Psoas muscle (tissue), 7 donors: ENCODE measurements at regions not wholly inside any gene's neighbourhood (a gene's known extent, or its start where the extent isn't known, plus 50 kb on each side); places are given as distances from the start of the nearest gene placed in this dataset.

Source experiments
- ATAC-seq, 4 donors: fragments of 200-7000 bp; cut with Tn5 transposase; one replicate each; pipeline ENCODE4 v1.9.1; 2020; ENCODE audit warnings: moderate library complexity in 3 of 4, mild to moderate bottlenecking in 2 of 4
- DNase-seq, 2 donors: peaks; one replicate each; pipeline ENCODE4 v3.0.0-alpha.2; 2020
- H3K27ac ChIP-seq: fragments of 200-600 bp; one replicate; pipeline ENCODE4 v1.8.0; 2022
- H3K27me3 ChIP-seq, 3 donors: fragments of 200-600 bp in 1 of 3; one replicate each; pipeline versions ENCODE4 v1.6.1 to v1.8.0; 2013 to 2022; ENCODE audit warnings: low read length in 2 of 3, mild to moderate bottlenecking in 2 of 3, moderate library complexity in 1 of 3; ENCODE audit not compliant: insufficient read depth in 3 of 3
- H3K36me3 ChIP-seq, 2 donors: fragments of 200-600 bp in 1 of 2; one replicate each; pipeline versions ENCODE4 v1.6.1 to v1.8.0; 2013 to 2022; ENCODE audit warnings: low read depth in 1 of 2, mild to moderate bottlenecking in 1 of 2, moderate library complexity in 1 of 2; ENCODE audit not compliant: insufficient read depth in 1 of 2
- H3K4me1 ChIP-seq: fragments of 200-600 bp; one replicate; pipeline ENCODE4 v1.8.0; 2022
- H3K4me3 ChIP-seq: fragments of 200-600 bp; one replicate; pipeline ENCODE4 v1.8.0; 2022; ENCODE audit warnings: mild to moderate bottlenecking
- H3K9me3 ChIP-seq: fragments of 200-600 bp; one replicate; pipeline ENCODE4 v1.8.0; 2022
- CTCF ChIP-seq: fragments of 200-600 bp; IDR thresholded peaks from one replicate; pipeline ENCODE4 v1.8.0; 2022; ENCODE audit warnings: antibody characterized with exemption
- WGBS, 3 donors: extraction: QIAGEN DNeasy Blood & Tissue Kit; methylation state at CpG; one replicate each; pipeline versions ENCODE4 v1.1.6 to v1.1.7; 2013; 5-methylcytosine and 5-hydroxymethylcytosine counted together
- intact Hi-C, 2 donors: fragments of 100-400 bp; cut with DNase I; formaldehyde crosslinking; loops; one replicate each; pipeline versions ENCODE4 v1.11.0 to v1.14.2; 2022
- donor health status: healthy with polysubstance abuse.
- donor health status: DM: no; HTN: no; CAD: no; lungs with moderate emphysema.
- donor health status: Bipolar disorder and iron deficiency.
- donor health status: healthy.
- donor health status: DM: yes; HTN: yes; CAD: no.
- donor health status: DM: no; HTN: no; CAD: no.
- donor health status: DM: yes; HTN: yes; CAD: no.

- Histone ChIP-seq H3K4me3 (no peak overlapping the region), H3K36me3 (no peaks in the 10 kb centered on the region), H3K27ac (no peak overlapping the region), H3K4me1 (no peaks in the 10 kb centered on the region), H3K9me3 (no peaks in the 10 kb centered on the region), H3K27me3 (no peaks in the 10 kb centered on the region)
- TF ChIP-seq CTCF: no peak
- ATAC-seq (no peak), DNase-seq (no peak)
- WGBS, 3 donors: 62 to 74% (median 68%) methylated on average over 3 of the region's 3 CpGs
- intact Hi-C loops: no loop called here
These were observed 1044.7 kb downstream of the CDH9 start for GRCh38 chr5:25993701-25994100.

- no peaks in the 10 kb centered on the region for H3K27me3 ChIP-seq
- no peaks in the 10 kb centered on the region for H3K4me1 ChIP-seq
- no peak overlapping the region for H3K27ac ChIP-seq
- no peaks in the 10 kb centered on the region for H3K36me3 ChIP-seq
- intact Hi-C loops: no loop called here
- ATAC-seq: no peak
- WGBS, 3 donors: 92 to 97% (median 96%) methylated on average over 18 of the region's 18 CpGs
- H3K4me3 ChIP-seq: no peak overlapping the region
- no peak for TF ChIP-seq CTCF
- no peak for DNase-seq
- no peaks in the 10 kb centered on the region for H3K9me3 ChIP-seq
These were observed 1046.7 kb downstream of the CDH9 start for GRCh38 chr5:25991639-25992038.

GRCh38 chr5:25990771-25991170 lies 1047.6 kb downstream of the CDH9 start:
- Histone ChIP-seq H3K36me3 (no peaks in the 10 kb centered on the region), H3K4me3 (no peak overlapping the region), H3K4me1 (no peaks in the 10 kb centered on the region), H3K9me3 (no peaks in the 10 kb centered on the region), H3K27me3 (no peaks in the 10 kb centered on the region), H3K27ac (no peak overlapping the region)
- intact Hi-C loops: no loop called here
- no peak for ATAC-seq
- DNase-seq: no peak
- 95 to 100% (median 97%) methylated on average over 1 of the region's 1 CpG for WGBS, 3 donors
- TF ChIP-seq CTCF: no peak

GRCh38 chr5:25979086-25979485 lies 1059.3 kb downstream of the CDH9 start:
- H3K9me3 ChIP-seq: no peaks in the 10 kb centered on the region
- intact Hi-C loops: no loop called here
- no peak for TF ChIP-seq CTCF
- ATAC-seq (no peak), DNase-seq (no peak)
- H3K36me3 ChIP-seq: no peaks in the 10 kb centered on the region
- no peaks in the 10 kb centered on the region for H3K27me3 ChIP-seq
- H3K27ac ChIP-seq: no peak overlapping the region
- no peaks in the 10 kb centered on the region for H3K4me1 ChIP-seq
- no peak overlapping the region for H3K4me3 ChIP-seq
- 89 to 97% (median 96%) methylated on average over 1 of the region's 1 CpG for WGBS, 3 donors

- ATAC-seq (no peak), DNase-seq (no peak)
- Histone ChIP-seq H3K9me3 (no peaks in the 10 kb centered on the region), H3K4me1 (no peaks in the 10 kb centered on the region), H3K36me3 (no peaks in the 10 kb centered on the region), H3K27me3 (no peaks in the 10 kb centered on the region), H3K27ac (no peak overlapping the region), H3K4me3 (no peak overlapping the region)
- 79 to 87% (median 86%) methylated on average over 2 of the region's 2 CpGs for WGBS, 3 donors
- TF ChIP-seq CTCF: no peak
- intact Hi-C loops: no loop called here
These were observed 1062.5 kb downstream of the CDH9 start for GRCh38 chr5:25975885-25976284.
